ENCODE measurements at regions not wholly inside any gene's neighbourhood (a gene's known extent, or its start where the extent isn't known, plus 50 kb on each side); places are given as distances from the start of the nearest gene placed in this dataset.

- ATAC-seq, result no peak
- H3K4me3 ChIP-seq (ENCODE audit: low read length), result no peak overlapping the region
- no peak for DNase-seq
- 77% methylated on average over 3 of the region's 3 CpGs for WGBS
- intact Hi-C loops (cut with DNase I), result no loop called here
- no peaks in the 10 kb centered on the region for H3K27me3 ChIP-seq (ENCODE audit: control insufficient read depth, insufficient read depth)
- H3K9me3 ChIP-seq (ENCODE audit: control insufficient read depth, low read length), result no peaks in the 10 kb centered on the region
- no peak overlapping the region for H3K27ac ChIP-seq (ENCODE audit: low read length)
- no peaks in the 10 kb centered on the region for H3K4me1 ChIP-seq (ENCODE audit: control insufficient read depth, insufficient read depth, low read length)
Observed at GRCh38 chr4:62872856-62873255, 1536.4 kb downstream of the TECRL start.

- Histone ChIP-seq H3K27me3 (ENCODE audit: control insufficient read depth, insufficient read depth) (no peaks in the 10 kb centered on the region), H3K27ac (ENCODE audit: low read length) (no peak overlapping the region), H3K9me3 (ENCODE audit: control insufficient read depth, low read length) (no peaks in the 10 kb centered on the region), H3K4me3 (ENCODE audit: low read length) (no peak overlapping the region), H3K4me1 (ENCODE audit: control insufficient read depth, insufficient read depth, low read length) (no peaks in the 10 kb centered on the region)
- ATAC-seq (no peak), DNase-seq (no peak)
- WGBS, result 62% methylated on average over 1 of the region's 1 CpG
- intact Hi-C loops (cut with DNase I), result no loop called here
Observed at GRCh38 chr4:62871078-62871477, 1538.2 kb downstream of the TECRL start.

GRCh38 chr4:62870451-62870850 is 1538.8 kb downstream of the TECRL start:
- intact Hi-C loops (cut with DNase I), result no loop called here
- WGBS, result 70% methylated on average over 3 of the region's 3 CpGs

GRCh38 chr4:62865261-62865660 is 1544.0 kb downstream of the TECRL start:
- H3K27me3 ChIP-seq (ENCODE audit: control insufficient read depth, insufficient read depth), result no peaks in the 10 kb centered on the region
- intact Hi-C loops (cut with DNase I), result no loop called here
- H3K4me1 ChIP-seq (ENCODE audit: control insufficient read depth, insufficient read depth, low read length), result no peaks in the 10 kb centered on the region
- ATAC-seq, result no peak
- no peak overlapping the region for H3K4me3 ChIP-seq (ENCODE audit: low read length)
- WGBS, result 85% methylated on average over 3 of the region's 3 CpGs
- DNase-seq, result no peak
- no peak overlapping the region for H3K27ac ChIP-seq (ENCODE audit: low read length)
- H3K9me3 ChIP-seq (ENCODE audit: control insufficient read depth, low read length), result no peaks in the 10 kb centered on the region

More at GRCh38 chr4:62870451-62870850, 1538.8 kb downstream of the TECRL start:
- Histone ChIP-seq H3K27me3 (ENCODE audit: control insufficient read depth, insufficient read depth) (no peaks in the 10 kb centered on the region), H3K4me3 (ENCODE audit: low read length) (no peak overlapping the region), H3K27ac (ENCODE audit: low read length) (no peak overlapping the region), H3K9me3 (ENCODE audit: control insufficient read depth, low read length) (no peaks in the 10 kb centered on the region), H3K4me1 (ENCODE audit: control insufficient read depth, insufficient read depth, low read length) (no peaks in the 10 kb centered on the region)
- ATAC-seq (no peak), DNase-seq (no peak)

GRCh38 chr4:62849696-62850095 is 1559.6 kb downstream of the TECRL start:
- DNase-seq (no peak), ATAC-seq (no peak)
- Histone ChIP-seq H3K4me3 (ENCODE audit: low read length) (no peak overlapping the region), H3K27me3 (ENCODE audit: control insufficient read depth, insufficient read depth) (no peaks in the 10 kb centered on the region), H3K4me1 (ENCODE audit: control insufficient read depth, insufficient read depth, low read length) (no peaks in the 10 kb centered on the region), H3K27ac (ENCODE audit: low read length) (no peak overlapping the region), H3K9me3 (ENCODE audit: control insufficient read depth, low read length) (no peaks in the 10 kb centered on the region)
- intact Hi-C loops (cut with DNase I), result no loop called here
- 54% methylated on average over 1 of the region's 1 CpG for WGBS

- Histone ChIP-seq H3K27ac (ENCODE audit: low read length) (no peak overlapping the region), H3K4me3 (ENCODE audit: low read length) (no peak overlapping the region), H3K4me1 (ENCODE audit: control insufficient read depth, insufficient read depth, low read length) (no peaks in the 10 kb centered on the region), H3K9me3 (ENCODE audit: control insufficient read depth, low read length) (no peaks in the 10 kb centered on the region), H3K27me3 (ENCODE audit: control insufficient read depth, insufficient read depth) (no peaks in the 10 kb centered on the region)
- ATAC-seq, result no peak
- WGBS, result 29% methylated on average over 2 of the region's 2 CpGs
- no peak for DNase-seq
- intact Hi-C loops (cut with DNase I), result no loop called here
Observed at GRCh38 chr4:62835631-62836030, 1573.6 kb downstream of the TECRL start.

GRCh38 chr4:62822306-62822705 is 1586.9 kb downstream of the TECRL start:
- Histone ChIP-seq H3K4me1 (ENCODE audit: control insufficient read depth, insufficient read depth, low read length) (no peaks in the 10 kb centered on the region), H3K27ac (ENCODE audit: low read length) (no peak overlapping the region), H3K27me3 (ENCODE audit: control insufficient read depth, insufficient read depth) (no peaks in the 10 kb centered on the region), H3K9me3 (ENCODE audit: control insufficient read depth, low read length) (no peaks in the 10 kb centered on the region), H3K4me3 (ENCODE audit: low read length) (no peak overlapping the region)
- WGBS, result 38% methylated on average over 1 of the region's 1 CpG
- DNase-seq (no peak), ATAC-seq (no peak)
- intact Hi-C loops (cut with DNase I), result no loop called here

- DNase-seq, result peak in 1 of 3 donors; percentile 7
- no peak for ATAC-seq
- intact Hi-C loops (cut with DNase I), result no loop called here
Observed at GRCh38 chr4:62816566-62816965, 1592.7 kb downstream of the TECRL start.

GRCh38 chr4:62814510-62815047 is 1594.7 kb downstream of the TECRL start:
- H3K27me3 ChIP-seq (ENCODE audit: control insufficient read depth, insufficient read depth), result no peaks in the 10 kb centered on the region
- 31% methylated on average over 3 of the region's 3 CpGs for WGBS
- peak; percentile 69 to 87 for ATAC-seq
- no peak overlapping the region for H3K27ac ChIP-seq (ENCODE audit: low read length)
- DNase-seq, result peak in 2 of 3 donors; percentile 6 to 43
- intact Hi-C loops (cut with DNase I), result no loop called here
- no peaks in the 10 kb centered on the region for H3K9me3 ChIP-seq (ENCODE audit: control insufficient read depth, low read length)
- H3K4me1 ChIP-seq (ENCODE audit: control insufficient read depth, insufficient read depth, low read length), result no peaks in the 10 kb centered on the region
- no peak overlapping the region for H3K4me3 ChIP-seq (ENCODE audit: low read length)

More at GRCh38 chr4:62816566-62816965, 1592.7 kb downstream of the TECRL start:
- no peaks in the 10 kb centered on the region for H3K4me1 ChIP-seq (ENCODE audit: control insufficient read depth, insufficient read depth, low read length)
- H3K27ac ChIP-seq (ENCODE audit: low read length), result no peak overlapping the region
- no peaks in the 10 kb centered on the region for H3K9me3 ChIP-seq (ENCODE audit: control insufficient read depth, low read length)
- no peaks in the 10 kb centered on the region for H3K27me3 ChIP-seq (ENCODE audit: control insufficient read depth, insufficient read depth)
- 53% methylated on average over 25 of the region's 25 CpGs for WGBS
- peak overlapping the region; percentile 4 for H3K4me3 ChIP-seq (ENCODE audit: low read length)

GRCh38 chr4:62806816-62807215 is 1602.4 kb downstream of the TECRL start:
- WGBS, result 76% methylated on average over 5 of the region's 5 CpGs
- H3K9me3 ChIP-seq (ENCODE audit: control insufficient read depth, low read length), result no peaks in the 10 kb centered on the region
- H3K4me3 ChIP-seq (ENCODE audit: low read length), result no peak overlapping the region
- H3K4me1 ChIP-seq (ENCODE audit: control insufficient read depth, insufficient read depth, low read length), result no peaks in the 10 kb centered on the region
- no peaks in the 10 kb centered on the region for H3K27me3 ChIP-seq (ENCODE audit: control insufficient read depth, insufficient read depth)
- DNase-seq (no peak), ATAC-seq (no peak)
- H3K27ac ChIP-seq (ENCODE audit: low read length), result no peak overlapping the region
- intact Hi-C loops (cut with DNase I), result no loop called here

GRCh38 chr4:62804075-62804474 is 1603.9 kb downstream of the ADGRL3 start:
- intact Hi-C loops (cut with DNase I), result no loop called here
- Histone ChIP-seq H3K27ac (ENCODE audit: low read length) (no peak overlapping the region), H3K4me3 (ENCODE audit: low read length) (no peak overlapping the region), H3K27me3 (ENCODE audit: control insufficient read depth, insufficient read depth) (no peaks in the 10 kb centered on the region), H3K9me3 (ENCODE audit: control insufficient read depth, low read length) (no peaks in the 10 kb centered on the region), H3K4me1 (ENCODE audit: control insufficient read depth, insufficient read depth, low read length) (no peaks in the 10 kb centered on the region)
- 78% methylated on average over 2 of the region's 2 CpGs for WGBS
- DNase-seq (no peak), ATAC-seq (no peak)

GRCh38 chr4:62797221-62797620 is 1597.1 kb downstream of the ADGRL3 start:
- Histone ChIP-seq H3K4me3 (ENCODE audit: low read length) (no peak overlapping the region), H3K9me3 (ENCODE audit: control insufficient read depth, low read length) (no peaks in the 10 kb centered on the region), H3K27me3 (ENCODE audit: control insufficient read depth, insufficient read depth) (no peaks in the 10 kb centered on the region), H3K4me1 (ENCODE audit: control insufficient read depth, insufficient read depth, low read length) (no peaks in the 10 kb centered on the region), H3K27ac (ENCODE audit: low read length) (no peak overlapping the region)
- 77% methylated on average over 1 of the region's 1 CpG for WGBS
- intact Hi-C loops (cut with DNase I), result no loop called here
- DNase-seq (no peak), ATAC-seq (no peak)

All from right cardiac atrium (tissue), 5 donors.